ENCODE measurements at regions not wholly inside any gene's neighbourhood (a gene's known extent, or its start where the extent isn't known, plus 50 kb on each side); places are given as distances from the start of the nearest gene placed in this dataset.

GRCh38 chr4:104138116-104138515 is 356.6 kb downstream of the CXXC4 start:
- TF ChIP-seq, protein P1, sequence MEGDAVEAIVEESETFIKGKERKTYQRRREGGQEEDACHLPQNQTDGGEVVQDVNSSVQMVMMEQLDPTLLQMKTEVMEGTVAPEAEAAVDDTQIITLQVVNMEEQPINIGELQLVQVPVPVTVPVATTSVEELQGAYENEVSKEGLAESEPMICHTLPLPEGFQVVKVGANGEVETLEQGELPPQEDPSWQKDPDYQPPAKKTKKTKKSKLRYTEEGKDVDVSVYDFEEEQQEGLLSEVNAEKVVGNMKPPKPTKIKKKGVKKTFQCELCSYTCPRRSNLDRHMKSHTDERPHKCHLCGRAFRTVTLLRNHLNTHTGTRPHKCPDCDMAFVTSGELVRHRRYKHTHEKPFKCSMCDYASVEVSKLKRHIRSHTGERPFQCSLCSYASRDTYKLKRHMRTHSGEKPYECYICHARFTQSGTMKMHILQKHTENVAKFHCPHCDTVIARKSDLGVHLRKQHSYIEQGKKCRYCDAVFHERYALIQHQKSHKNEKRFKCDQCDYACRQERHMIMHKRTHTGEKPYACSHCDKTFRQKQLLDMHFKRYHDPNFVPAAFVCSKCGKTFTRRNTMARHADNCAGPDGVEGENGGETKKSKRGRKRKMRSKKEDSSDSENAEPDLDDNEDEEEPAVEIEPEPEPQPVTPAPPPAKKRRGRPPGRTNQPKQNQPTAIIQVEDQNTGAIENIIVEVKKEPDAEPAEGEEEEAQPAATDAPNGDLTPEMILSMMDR (IDR thresholded peaks at IDR 0.05): no peak
- no peak for TF ChIP-seq POLR2A (IDR thresholded peaks at IDR 0.05)
